ENCODE measurements at regions not wholly inside any gene's neighbourhood (a gene's known extent, or its start where the extent isn't known, plus 50 kb on each side); places are given as distances from the start of the nearest gene placed in this dataset.

DNA sequence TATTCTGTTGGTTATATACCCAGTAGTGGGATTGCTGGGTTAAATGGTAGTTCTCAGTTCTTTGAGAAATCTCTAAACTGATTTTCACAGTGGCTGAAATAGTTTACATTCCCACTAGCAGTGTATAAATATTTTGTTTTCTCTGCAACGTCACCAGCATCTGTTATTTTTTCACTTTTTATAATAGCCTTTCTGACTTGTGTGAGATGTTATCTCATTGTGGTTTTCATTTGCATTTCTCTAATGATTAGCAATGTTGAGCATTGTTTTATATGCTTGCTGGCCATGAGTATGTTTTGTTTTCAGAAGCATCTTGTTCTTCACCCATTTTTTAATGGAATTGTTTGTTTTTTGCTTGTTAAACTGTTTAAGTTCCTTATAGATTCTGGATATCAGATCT, 612.7 kb upstream of the SGO1 start:
- no peak overlapping the region for H3K4me3 ChIP-seq (ENCODE audit: low read depth, low read length)
- TF ChIP-seq, protein P1, sequence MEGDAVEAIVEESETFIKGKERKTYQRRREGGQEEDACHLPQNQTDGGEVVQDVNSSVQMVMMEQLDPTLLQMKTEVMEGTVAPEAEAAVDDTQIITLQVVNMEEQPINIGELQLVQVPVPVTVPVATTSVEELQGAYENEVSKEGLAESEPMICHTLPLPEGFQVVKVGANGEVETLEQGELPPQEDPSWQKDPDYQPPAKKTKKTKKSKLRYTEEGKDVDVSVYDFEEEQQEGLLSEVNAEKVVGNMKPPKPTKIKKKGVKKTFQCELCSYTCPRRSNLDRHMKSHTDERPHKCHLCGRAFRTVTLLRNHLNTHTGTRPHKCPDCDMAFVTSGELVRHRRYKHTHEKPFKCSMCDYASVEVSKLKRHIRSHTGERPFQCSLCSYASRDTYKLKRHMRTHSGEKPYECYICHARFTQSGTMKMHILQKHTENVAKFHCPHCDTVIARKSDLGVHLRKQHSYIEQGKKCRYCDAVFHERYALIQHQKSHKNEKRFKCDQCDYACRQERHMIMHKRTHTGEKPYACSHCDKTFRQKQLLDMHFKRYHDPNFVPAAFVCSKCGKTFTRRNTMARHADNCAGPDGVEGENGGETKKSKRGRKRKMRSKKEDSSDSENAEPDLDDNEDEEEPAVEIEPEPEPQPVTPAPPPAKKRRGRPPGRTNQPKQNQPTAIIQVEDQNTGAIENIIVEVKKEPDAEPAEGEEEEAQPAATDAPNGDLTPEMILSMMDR (IDR thresholded peaks at IDR 0.05; ENCODE audit: borderline replicate concordance, insufficient read depth, low read depth, low read length) = no peak

DNA sequence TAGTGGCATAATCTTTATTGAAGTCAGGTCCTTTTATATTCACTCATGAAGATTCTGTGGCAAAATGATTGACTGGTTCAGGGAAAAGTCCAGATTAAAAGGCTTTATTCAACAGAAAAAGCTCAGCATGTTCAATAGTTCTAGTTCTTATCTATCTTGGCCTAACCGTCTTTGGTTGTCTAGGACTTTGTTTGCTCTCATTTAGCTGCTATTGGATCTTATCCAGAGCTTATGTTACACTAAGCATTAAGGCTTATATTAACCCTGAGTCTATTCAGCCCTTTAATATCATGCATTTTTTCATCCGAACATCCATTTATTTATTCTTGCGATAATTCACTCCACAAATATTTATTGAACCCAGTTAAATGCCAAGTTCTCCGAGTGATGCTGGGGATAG, 601.0 kb upstream of the SGO1 start:
- TF ChIP-seq, protein P1 (IDR thresholded peaks at IDR 0.05; ENCODE audit: borderline replicate concordance, insufficient read depth, low read depth, low read length) = no peak
- no peak overlapping the region for H3K4me3 ChIP-seq (ENCODE audit: low read depth, low read length)

DNA sequence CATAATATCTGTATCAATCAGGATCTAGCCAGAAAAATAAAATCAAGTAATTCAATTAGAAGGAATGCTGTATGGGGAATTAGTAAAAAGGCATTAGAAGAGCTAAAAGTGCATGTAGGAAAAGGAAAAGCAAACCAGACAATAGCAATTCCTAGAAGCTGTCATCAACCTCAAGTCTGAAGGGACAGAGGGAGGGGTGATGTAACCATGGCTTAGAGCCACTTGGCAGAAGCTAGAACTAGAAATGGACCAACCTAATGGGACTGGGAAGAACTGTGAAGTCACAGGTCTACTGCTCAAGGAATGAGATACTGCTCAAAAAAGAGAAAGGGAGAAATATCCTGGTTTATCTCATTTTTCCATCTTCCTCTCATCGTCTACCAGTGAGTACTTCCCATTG, 590.7 kb upstream of the SGO1 start:
- H3K4me3 ChIP-seq (ENCODE audit: low read depth, low read length) = no peak overlapping the region
- TF ChIP-seq, protein P1 (IDR thresholded peaks at IDR 0.05; ENCODE audit: borderline replicate concordance, insufficient read depth, low read depth, low read length) = no peak

DNA sequence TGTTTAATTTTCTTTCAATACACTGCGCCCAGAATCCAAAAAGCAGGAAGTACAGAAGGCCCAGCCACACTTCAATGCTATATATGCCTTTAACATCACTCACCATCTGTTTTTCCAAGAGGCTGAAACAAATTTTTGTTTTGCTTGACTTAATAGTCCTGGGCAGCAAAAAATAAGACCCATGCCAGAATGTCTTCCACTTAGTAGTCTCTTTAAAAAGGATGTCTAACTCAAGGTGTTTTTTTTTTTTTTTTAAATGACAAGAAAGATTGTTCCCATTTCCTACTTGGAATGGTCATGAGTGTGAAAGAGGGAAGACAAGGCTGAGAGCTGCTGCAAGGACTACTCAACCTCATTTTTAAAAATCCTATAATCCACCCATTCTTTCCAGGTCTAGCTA, 590.3 kb upstream of the SGO1 start:
- no peak overlapping the region for H3K4me3 ChIP-seq (ENCODE audit: low read depth, low read length)
- TF ChIP-seq, protein P1 (IDR thresholded peaks at IDR 0.05; ENCODE audit: borderline replicate concordance, insufficient read depth, low read depth, low read length) = no peak

DNA sequence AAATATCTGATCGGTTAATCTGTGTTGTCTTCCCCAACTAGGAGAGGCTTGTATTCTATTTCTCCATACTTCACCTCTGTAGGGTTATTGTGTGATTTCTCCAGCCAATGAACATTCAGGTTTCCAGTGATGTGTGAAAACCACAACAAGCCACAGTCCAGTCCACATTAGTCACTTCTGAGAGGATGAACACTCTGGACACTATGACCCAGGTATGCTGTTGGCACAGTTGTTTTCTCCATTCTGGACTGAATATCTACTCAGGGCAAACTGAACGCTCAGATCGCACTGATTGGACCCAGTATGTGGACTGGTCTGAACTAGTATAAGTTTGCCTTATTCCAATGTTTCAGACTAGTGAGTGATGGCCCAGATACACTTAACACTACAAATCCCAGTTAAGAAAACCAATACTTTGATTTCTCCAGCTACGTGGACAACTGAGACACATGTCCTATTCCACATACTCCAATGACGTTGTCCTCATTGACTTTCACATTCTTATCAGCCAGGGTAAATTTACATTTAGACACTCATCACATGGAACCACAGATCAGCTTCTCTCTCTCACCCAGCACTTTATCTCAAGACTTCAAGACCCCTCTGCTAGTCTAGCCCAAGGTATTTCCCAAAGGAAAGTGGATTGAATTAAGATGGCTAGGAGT, 587.4 kb upstream of the SGO1 start:
- no peak overlapping the region for H3K4me3 ChIP-seq (ENCODE audit: low read depth, low read length)
- TF ChIP-seq, protein P1 (IDR thresholded peaks at IDR 0.05; ENCODE audit: borderline replicate concordance, insufficient read depth, low read depth, low read length) = no peak

DNA sequence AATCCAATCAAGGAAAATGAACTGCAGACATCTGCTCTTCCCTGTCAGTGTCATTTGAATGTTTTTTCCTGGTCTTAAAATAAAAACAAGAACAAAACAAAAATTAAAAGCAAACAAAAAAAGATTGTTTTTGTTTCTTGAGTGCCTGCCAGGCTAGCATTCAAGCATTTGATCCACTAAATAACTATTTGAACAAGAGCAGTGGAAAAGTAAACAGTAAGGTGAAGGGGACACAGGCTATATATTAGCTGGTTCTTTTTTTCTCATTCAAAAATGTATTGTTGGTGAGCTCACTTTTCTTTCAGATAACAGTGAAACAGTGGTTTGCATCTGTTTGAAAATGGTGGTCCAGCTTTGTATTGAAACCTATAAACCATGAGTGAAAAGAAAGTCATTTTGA, 586.9 kb upstream of the SGO1 start:
- TF ChIP-seq, protein P1 (IDR thresholded peaks at IDR 0.05; ENCODE audit: borderline replicate concordance, insufficient read depth, low read depth, low read length) = no peak

DNA sequence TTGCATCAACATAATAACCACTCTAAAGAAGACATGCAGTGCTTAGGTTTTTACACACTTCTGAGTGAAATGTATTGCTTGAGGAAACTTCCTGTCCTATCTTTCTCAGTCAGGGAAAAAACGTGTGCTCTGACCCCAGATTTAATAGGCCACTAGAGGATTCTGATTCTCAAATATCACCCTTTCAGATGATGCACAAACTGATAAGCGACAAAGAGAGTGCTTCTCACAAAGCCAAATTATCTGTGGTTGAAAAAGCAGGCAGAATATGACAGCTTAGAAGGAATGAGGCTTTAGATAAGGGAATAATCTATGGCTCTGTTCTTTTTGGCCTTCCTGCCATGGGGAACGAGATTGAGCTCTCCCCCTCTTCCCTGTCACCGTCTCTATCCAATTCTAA, 583.4 kb upstream of the SGO1 start:
- H3K4me3 ChIP-seq (ENCODE audit: low read depth, low read length) = no peak overlapping the region
- TF ChIP-seq, protein P1 (IDR thresholded peaks at IDR 0.05; ENCODE audit: borderline replicate concordance, insufficient read depth, low read depth, low read length) = no peak

More for the DNA sequence above, 586.9 kb upstream of the SGO1 start:
- no peak overlapping the region for H3K4me3 ChIP-seq (ENCODE audit: low read depth, low read length)

Measured in GM12875 (cell line).